BE2C (cell line): ENCODE measurements at regions not wholly inside any gene's neighbourhood (a gene's known extent, or its start where the extent isn't known, plus 50 kb on each side); places are given as distances from the start of the nearest gene placed in this dataset.

ENCODE experiments used
- DNase-seq: peaks from one replicate; pipeline ENCODE4 v3.0.0-alpha.2; 2020
- H3K27me3 ChIP-seq: fragments of 250-450 bp; sonication (Bioruptor Pico); 2 replicates; pipeline ENCODE4 v1.5.1; 2020; ENCODE audit warnings: mild to moderate bottlenecking
- H3K36me3 ChIP-seq: fragments of 250-450 bp; sonication (Bioruptor Pico); 2 replicates; pipeline ENCODE4 v1.5.1; 2020; ENCODE audit warnings: mild to moderate bottlenecking
- H3K4me1 ChIP-seq: fragments of 250-450 bp; sonication (Bioruptor Pico); 2 replicates; pipeline ENCODE4 v1.5.1; 2020
- H3K4me3 ChIP-seq: 2 replicates; pipeline ENCODE4 v1.5.1; 2011; ENCODE audit warnings: low read depth, low read length
- H3K9me3 ChIP-seq: fragments of 250-450 bp; sonication (Bioruptor Pico); 2 replicates; pipeline ENCODE4 v1.5.1; 2020
- TF ChIP-seq, protein P1 (sequence below): IDR thresholded peaks from 2 replicates; pipeline ENCODE4 v1.5.1; 2012; ENCODE audit warnings: mild to moderate bottlenecking, low read depth, low read length

DNA sequence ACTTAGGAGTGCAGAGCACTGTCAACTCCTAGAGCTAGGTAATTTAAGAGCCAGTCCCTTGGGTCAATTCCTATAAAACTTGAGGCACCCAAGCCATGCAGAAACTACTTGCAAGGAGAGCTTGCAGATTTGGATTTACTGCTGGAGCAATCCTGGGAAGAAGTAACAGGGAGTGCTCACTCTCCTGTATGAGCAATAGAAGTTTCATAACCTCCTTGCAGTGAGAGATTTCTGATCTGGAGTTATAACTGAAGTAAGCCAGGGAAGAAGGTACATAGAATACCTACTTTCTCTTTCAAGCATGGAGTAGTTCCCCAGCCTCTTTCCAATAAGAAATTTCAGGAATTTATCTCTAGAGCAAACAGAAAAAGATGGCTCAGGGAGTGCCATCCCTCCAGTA, 650.1 kb upstream of the USP15 start:
- TF ChIP-seq, protein P1, sequence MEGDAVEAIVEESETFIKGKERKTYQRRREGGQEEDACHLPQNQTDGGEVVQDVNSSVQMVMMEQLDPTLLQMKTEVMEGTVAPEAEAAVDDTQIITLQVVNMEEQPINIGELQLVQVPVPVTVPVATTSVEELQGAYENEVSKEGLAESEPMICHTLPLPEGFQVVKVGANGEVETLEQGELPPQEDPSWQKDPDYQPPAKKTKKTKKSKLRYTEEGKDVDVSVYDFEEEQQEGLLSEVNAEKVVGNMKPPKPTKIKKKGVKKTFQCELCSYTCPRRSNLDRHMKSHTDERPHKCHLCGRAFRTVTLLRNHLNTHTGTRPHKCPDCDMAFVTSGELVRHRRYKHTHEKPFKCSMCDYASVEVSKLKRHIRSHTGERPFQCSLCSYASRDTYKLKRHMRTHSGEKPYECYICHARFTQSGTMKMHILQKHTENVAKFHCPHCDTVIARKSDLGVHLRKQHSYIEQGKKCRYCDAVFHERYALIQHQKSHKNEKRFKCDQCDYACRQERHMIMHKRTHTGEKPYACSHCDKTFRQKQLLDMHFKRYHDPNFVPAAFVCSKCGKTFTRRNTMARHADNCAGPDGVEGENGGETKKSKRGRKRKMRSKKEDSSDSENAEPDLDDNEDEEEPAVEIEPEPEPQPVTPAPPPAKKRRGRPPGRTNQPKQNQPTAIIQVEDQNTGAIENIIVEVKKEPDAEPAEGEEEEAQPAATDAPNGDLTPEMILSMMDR = no peak
- Histone ChIP-seq H3K36me3 (no peaks in the 10 kb centered on the region), H3K9me3 (no peaks in the 10 kb centered on the region; the same call in 1 of the 2 replicates), H3K4me1 (no peaks in the 10 kb centered on the region), H3K27me3 (no peaks in the 10 kb centered on the region), H3K4me3 (no peak overlapping the region)
- DNase-seq = no peak

DNA sequence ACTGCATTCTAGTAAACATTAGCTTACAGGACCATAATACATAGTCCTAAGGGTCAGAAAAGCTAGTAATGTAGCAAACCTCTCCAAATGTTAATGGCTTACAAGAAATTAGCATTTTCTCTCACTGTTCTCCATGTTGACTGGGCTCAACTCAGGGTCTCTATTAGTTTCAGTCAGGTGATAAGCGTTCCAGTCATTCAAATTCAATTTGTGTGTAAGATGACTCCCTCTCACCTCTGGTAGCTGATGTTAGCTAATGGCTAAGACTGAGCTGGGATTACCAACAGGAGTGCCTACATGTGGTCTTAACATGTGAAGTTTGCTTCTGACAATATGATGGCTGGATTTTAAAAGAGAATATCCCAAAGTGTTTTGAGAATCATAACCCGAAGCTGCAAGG, 630.5 kb upstream of the USP15 start:
- DNase-seq = no peak
- TF ChIP-seq, protein P1 = no peak
- Histone ChIP-seq H3K4me1 (no peaks in the 10 kb centered on the region), H3K9me3 (no peaks in the 10 kb centered on the region), H3K27me3 (no peaks in the 10 kb centered on the region), H3K36me3 (no peaks in the 10 kb centered on the region), H3K4me3 (no peak overlapping the region)

DNA sequence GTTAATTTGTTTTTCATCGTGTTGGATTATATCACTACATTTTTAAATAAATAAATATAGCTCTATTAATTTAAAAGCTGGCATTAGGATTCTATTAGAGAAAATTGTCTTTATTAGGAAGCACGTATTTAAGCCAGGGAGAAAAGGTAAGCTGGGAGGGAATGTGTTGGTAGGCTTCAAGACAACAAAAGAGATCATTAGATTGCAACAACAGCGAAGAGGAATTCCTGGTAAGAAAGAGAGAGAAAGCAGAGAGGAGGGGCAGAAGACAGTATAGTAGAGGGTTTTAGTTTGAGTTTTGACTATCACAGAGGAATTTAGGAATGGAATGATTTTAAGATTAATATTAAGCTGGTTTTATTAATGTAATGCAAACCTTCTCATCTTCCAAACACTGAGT, 613.6 kb upstream of the USP15 start:
- H3K27me3 ChIP-seq = no peaks in the 10 kb centered on the region
- no peak overlapping the region for H3K4me3 ChIP-seq
- no peaks in the 10 kb centered on the region for H3K36me3 ChIP-seq
- TF ChIP-seq, protein P1 = no peak
- H3K9me3 ChIP-seq = no peaks in the 10 kb centered on the region
- no peaks in the 10 kb centered on the region for H3K4me1 ChIP-seq
- no peak for DNase-seq

DNA sequence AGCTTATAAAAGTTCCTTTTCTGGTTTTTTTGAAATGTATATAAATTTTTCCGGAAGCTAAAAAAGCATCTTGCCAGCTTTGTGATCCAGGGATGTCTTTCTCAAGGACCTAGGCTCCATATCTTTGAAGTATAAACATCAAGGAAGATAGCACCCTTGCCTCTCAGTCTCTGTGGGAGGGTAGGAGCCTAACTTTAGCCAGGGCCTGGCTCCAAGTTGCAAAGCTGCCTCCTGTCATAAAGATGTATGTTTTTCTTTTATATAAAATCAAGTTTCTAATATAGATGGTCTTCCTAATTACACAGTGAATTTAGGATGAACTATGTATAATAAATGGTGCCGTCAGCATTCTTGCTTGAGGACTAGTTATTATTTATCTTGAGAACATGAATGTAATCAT, 612.6 kb upstream of the USP15 start:
- TF ChIP-seq, protein P1 = no peak
- Histone ChIP-seq H3K9me3 (no peaks in the 10 kb centered on the region), H3K4me1 (no peaks in the 10 kb centered on the region), H3K36me3 (no peaks in the 10 kb centered on the region), H3K4me3 (no peak overlapping the region), H3K27me3 (no peaks in the 10 kb centered on the region)
- DNase-seq = no peak

DNA sequence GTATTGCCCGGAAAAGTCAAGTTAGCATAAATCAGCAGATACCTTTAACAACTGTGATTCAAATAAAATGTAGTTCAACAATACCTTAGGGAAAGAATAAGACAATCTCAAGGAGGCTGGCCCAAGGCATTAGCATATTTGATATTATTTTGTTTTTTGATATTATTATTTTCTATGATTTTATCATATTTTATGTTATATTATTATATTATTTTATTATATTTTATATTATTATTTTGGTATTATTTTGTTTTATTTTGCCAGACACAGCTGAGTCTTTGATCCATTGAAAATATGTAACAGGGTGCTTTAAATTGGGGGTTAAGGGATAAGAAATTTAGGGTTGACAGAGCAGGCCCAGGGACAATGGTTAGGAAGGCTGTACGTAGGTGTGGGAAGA, 607.9 kb upstream of the USP15 start:
- Histone ChIP-seq H3K4me3 (no peak overlapping the region), H3K9me3 (no peaks in the 10 kb centered on the region), H3K36me3 (no peaks in the 10 kb centered on the region), H3K27me3 (no peaks in the 10 kb centered on the region), H3K4me1 (no peaks in the 10 kb centered on the region)
- DNase-seq = no peak
- TF ChIP-seq, protein P1 = no peak

DNA sequence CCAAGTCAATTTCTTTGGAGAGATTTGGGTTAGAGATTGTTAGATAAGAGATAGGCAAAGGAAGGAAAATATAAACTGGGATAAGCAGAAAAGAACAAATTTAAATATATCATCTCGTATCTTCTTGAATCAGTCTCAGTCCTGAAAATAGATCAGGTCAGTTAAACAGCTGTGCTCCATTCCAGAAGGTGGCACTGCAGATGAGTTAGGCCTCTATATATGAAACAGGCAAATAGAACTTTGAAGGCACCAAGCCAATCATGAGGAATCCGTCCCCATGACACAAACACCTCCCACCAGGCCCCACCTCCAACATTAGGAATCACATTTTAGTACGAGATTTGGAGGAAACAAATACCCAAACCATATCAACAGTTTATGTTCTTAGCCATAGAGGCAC, 605.5 kb upstream of the USP15 start:
- Histone ChIP-seq H3K4me3 (no peak overlapping the region), H3K27me3 (no peaks in the 10 kb centered on the region), H3K36me3 (no peaks in the 10 kb centered on the region), H3K4me1 (no peaks in the 10 kb centered on the region), H3K9me3 (no peaks in the 10 kb centered on the region; the same call in 1 of the 2 replicates)
- no peak for DNase-seq
- TF ChIP-seq, protein P1 = no peak
